Tibial artery (tissue), 4 donors: ENCODE measurements at regions not wholly inside any gene's neighbourhood (a gene's known extent, or its start where the extent isn't known, plus 50 kb on each side); places are given as distances from the start of the nearest gene placed in this dataset.

Experiments used
- DNase-seq, 2 donors: peaks; one replicate each; pipeline ENCODE4 v3.0.0-alpha.2; 2019
- H3K27ac ChIP-seq, 2 donors: fragments of 200-600 bp; sonication (generic) in 1 of 2; 1 replicate in 1 of 2; 2 replicates in 1 of 2; pipeline ENCODE4 v1.5.1; 2018 to 2019; ENCODE audit warnings: mild to moderate bottlenecking in 1 of 2
- H3K27me3 ChIP-seq, 2 donors: fragments of 200-600 bp; sonication (generic) in 1 of 2; one replicate each; pipeline versions ENCODE4 v1.5.1 to v1.6.0; 2016 to 2019
- H3K36me3 ChIP-seq, 3 donors: fragments of 200-600 bp; sonication (generic) in 2 of 3; one replicate each; pipeline ENCODE4 v1.5.1; 2016 to 2019; ENCODE audit warnings: mild to moderate bottlenecking in 2 of 3
- H3K4me1 ChIP-seq, 4 donors: fragments of 200-600 bp; sonication (generic) in 2 of 4; 1 replicate in 3 of 4; 2 replicates in 1 of 4; pipeline ENCODE4 v1.5.1; 2016 to 2019
- H3K4me3 ChIP-seq, 2 donors: fragments of 200-600 bp; sonication (generic) in 1 of 2; 1 replicate in 1 of 2; 2 replicates in 1 of 2; pipeline ENCODE4 v1.5.1; 2018 to 2019; ENCODE audit warnings: mild to moderate bottlenecking in 2 of 2
- H3K9me3 ChIP-seq, 3 donors: fragments of 200-600 bp; sonication (generic) in 1 of 3; one replicate each; pipeline ENCODE4 v1.5.1; 2016 to 2019
- CTCF ChIP-seq, 2 experiments: fragments of 200-600 bp in 1 of 2; fragments of 450-650 bp in 1 of 2; IDR thresholded peaks; one replicate each; pipeline ENCODE4 v1.5.1; 2017 to 2019; ENCODE audit warnings: antibody characterized with exemption in 2 of 2, mild to moderate bottlenecking in 1 of 2, moderate library complexity in 1 of 2
- intact Hi-C: fragments of 100-400 bp; cut with DNase I; formaldehyde crosslinking; loops from one replicate; pipeline ENCODE4 v1.15.0; 2023; ENCODE audit warnings: low total_unique reads

- no peak for TF ChIP-seq CTCF (IDR thresholded peaks at IDR 0.05)
- Histone ChIP-seq H3K9me3 (no peaks in the 10 kb centered on the region), H3K27me3 (no peaks in the 10 kb centered on the region), H3K27ac (no peak overlapping the region), H3K4me3 (no peak overlapping the region), H3K36me3 (no peaks in the 10 kb centered on the region), H3K4me1 (no peaks in the 10 kb centered on the region)
- intact Hi-C loops: no loop called here
- DNase-seq: no peak
Observed at GRCh38 chr3:89699771-89700170, 592.4 kb downstream of the EPHA3 start.

GRCh38 chr3:89702404-89702803 is 595.0 kb downstream of the EPHA3 start:
- intact Hi-C loops: no loop called here
- DNase-seq: no peak
- no peaks in the 10 kb centered on the region for H3K27me3 ChIP-seq
- H3K27ac ChIP-seq: no peak overlapping the region
- no peak for TF ChIP-seq CTCF (IDR thresholded peaks at IDR 0.05)
- H3K9me3 ChIP-seq: no peaks in the 10 kb centered on the region
- no peaks in the 10 kb centered on the region for H3K36me3 ChIP-seq
- no peaks in the 10 kb centered on the region for H3K4me1 ChIP-seq
- no peak overlapping the region for H3K4me3 ChIP-seq

GRCh38 chr3:89713196-89713595 is 605.8 kb downstream of the EPHA3 start:
- Histone ChIP-seq H3K27me3 (no peaks in the 10 kb centered on the region), H3K4me1 (no peaks in the 10 kb centered on the region), H3K9me3 (no peaks in the 10 kb centered on the region), H3K27ac (no peak overlapping the region), H3K36me3 (no peaks in the 10 kb centered on the region), H3K4me3 (no peak overlapping the region)
- TF ChIP-seq CTCF (IDR thresholded peaks at IDR 0.05): no peak
- DNase-seq: no peak
- intact Hi-C loops: no loop called here

- Histone ChIP-seq H3K4me1 (no peaks in the 10 kb centered on the region), H3K9me3 (no peaks in the 10 kb centered on the region)
Observed at GRCh38 chr3:89714237-89714636, 606.8 kb downstream of the EPHA3 start.

GRCh38 chr3:89740080-89740880 is 632.9 kb downstream of the EPHA3 start:
- no peak for DNase-seq
- no peak for TF ChIP-seq CTCF (IDR thresholded peaks at IDR 0.05)
- Histone ChIP-seq H3K4me1 (peaks cover 0 to 13% (median 0%) of the 10 kb centered on the region in 4 donors), H3K27ac (no peak overlapping the region), H3K36me3 (no peaks in the 10 kb centered on the region), H3K27me3 (no peaks in the 10 kb centered on the region), H3K4me3 (no peak overlapping the region), H3K9me3 (no peaks in the 10 kb centered on the region)
- intact Hi-C loops: no loop called here

More at GRCh38 chr3:89714237-89714636, 606.8 kb downstream of the EPHA3 start:
- intact Hi-C loops: no loop called here
- H3K36me3 ChIP-seq: no peaks in the 10 kb centered on the region
- no peak overlapping the region for H3K27ac ChIP-seq
- DNase-seq: no peak
- no peaks in the 10 kb centered on the region for H3K27me3 ChIP-seq
- no peak overlapping the region for H3K4me3 ChIP-seq
- TF ChIP-seq CTCF (IDR thresholded peaks at IDR 0.05): no peak

- Histone ChIP-seq H3K4me3 (no peak overlapping the region), H3K9me3 (no peaks in the 10 kb centered on the region), H3K36me3 (no peaks in the 10 kb centered on the region), H3K27ac (no peak overlapping the region), H3K27me3 (no peaks in the 10 kb centered on the region), H3K4me1 (peaks cover 0 to 13% (median 0%) of the 10 kb centered on the region in 4 donors)
- no peak for TF ChIP-seq CTCF (IDR thresholded peaks at IDR 0.05)
- intact Hi-C loops: no loop called here
- no peak for DNase-seq
Observed at GRCh38 chr3:89740881-89741177, 633.4 kb downstream of the EPHA3 start.
